ENCODE measurements at regions not wholly inside any gene's neighbourhood (a gene's known extent, or its start where the extent isn't known, plus 50 kb on each side); places are given as distances from the start of the nearest gene placed in this dataset.

DNA sequence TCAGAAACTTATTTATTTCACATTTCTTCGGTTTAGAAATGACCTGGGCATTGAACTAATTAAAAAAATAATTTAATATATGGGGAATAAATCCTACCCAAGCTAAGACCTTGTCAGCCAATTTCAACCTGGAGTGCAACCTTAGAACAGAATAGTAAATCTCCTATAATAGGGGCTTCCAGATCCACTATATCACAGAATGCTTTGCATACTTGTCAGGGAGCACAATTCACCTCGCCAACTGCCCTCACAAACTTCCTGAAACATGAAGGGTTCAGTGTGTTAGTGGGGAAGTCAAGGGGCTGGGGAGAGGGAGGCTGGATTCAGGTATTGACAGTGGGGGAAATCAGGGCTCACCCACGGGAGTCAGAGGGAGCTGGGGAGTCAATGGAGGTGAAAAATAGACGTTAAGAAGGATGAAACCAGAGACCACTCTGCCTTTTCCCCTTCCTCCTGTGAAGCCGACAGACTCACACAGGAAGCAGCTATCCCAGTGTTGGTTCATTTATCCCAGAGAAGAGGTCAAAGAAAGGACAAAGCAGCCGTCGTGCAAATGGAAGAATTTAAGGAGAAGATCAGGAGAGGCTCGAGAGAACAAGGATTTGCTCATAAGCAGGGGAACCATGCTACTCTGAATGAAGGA, 453.3 kb downstream of the NUF2 start:
- Histone ChIP-seq H3K9me3 (ENCODE audit: control insufficient read depth, insufficient read depth, low read depth, low read length) (no peaks in the 10 kb centered on the region), H3K36me3 (ENCODE audit: control insufficient read depth in 2 of 2, insufficient read depth in 1 of 2, low read length in 2 of 2) (no peaks in the 10 kb centered on the region), H3K4me1 (ENCODE audit: control insufficient read depth, insufficient read depth, low read length) (no peaks in the 10 kb centered on the region), H3K4me3 (ENCODE audit: low read depth, low read length) (no peak overlapping the region), H3K27ac (ENCODE audit: extremely low read depth, low read depth, low read length) (no peak overlapping the region)
- TF ChIP-seq, protein P1, sequence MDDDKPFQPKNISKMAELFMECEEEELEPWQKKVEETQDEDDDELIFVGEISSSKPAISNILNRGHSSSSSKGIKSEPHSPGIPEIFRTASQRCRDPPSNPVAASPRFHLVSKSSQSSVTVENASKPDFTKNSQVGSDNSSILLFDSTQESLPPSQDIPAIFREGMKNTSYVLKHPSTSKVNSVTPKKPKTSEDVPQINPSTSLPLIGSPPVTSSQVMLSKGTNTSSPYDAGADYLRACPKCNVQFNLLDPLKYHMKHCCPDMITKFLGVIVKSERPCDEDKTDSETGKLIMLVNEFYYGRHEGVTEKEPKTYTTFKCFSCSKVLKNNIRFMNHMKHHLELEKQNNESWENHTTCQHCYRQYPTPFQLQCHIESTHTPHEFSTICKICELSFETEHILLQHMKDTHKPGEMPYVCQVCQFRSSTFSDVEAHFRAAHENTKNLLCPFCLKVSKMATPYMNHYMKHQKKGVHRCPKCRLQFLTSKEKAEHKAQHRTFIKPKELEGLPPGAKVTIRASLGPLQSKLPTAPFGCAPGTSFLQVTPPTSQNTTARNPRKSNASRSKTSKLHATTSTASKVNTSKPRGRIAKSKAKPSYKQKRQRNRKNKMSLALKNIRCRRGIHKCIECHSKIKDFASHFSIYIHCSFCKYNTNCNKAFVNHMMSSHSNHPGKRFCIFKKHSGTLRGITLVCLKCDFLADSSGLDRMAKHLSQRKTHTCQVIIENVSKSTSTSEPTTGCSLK (tag by site-specific recombination; IDR thresholded peaks at IDR 0.05): no peak
- TF ChIP-seq ZNF426 (tag by site-specific recombination; IDR thresholded peaks at IDR 0.05) (no peak), ZNF354C (tag by site-specific recombination; IDR thresholded peaks at IDR 0.05; ENCODE audit: borderline replicate concordance, low read depth) (no peak)
- TF ChIP-seq, protein P2, sequence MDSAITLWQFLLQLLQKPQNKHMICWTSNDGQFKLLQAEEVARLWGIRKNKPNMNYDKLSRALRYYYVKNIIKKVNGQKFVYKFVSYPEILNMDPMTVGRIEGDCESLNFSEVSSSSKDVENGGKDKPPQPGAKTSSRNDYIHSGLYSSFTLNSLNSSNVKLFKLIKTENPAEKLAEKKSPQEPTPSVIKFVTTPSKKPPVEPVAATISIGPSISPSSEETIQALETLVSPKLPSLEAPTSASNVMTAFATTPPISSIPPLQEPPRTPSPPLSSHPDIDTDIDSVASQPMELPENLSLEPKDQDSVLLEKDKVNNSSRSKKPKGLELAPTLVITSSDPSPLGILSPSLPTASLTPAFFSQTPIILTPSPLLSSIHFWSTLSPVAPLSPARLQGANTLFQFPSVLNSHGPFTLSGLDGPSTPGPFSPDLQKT (IDR thresholded peaks at IDR 0.05; ENCODE audit: borderline replicate concordance, low read depth, low read length): no peak
- TF ChIP-seq, protein P3, sequence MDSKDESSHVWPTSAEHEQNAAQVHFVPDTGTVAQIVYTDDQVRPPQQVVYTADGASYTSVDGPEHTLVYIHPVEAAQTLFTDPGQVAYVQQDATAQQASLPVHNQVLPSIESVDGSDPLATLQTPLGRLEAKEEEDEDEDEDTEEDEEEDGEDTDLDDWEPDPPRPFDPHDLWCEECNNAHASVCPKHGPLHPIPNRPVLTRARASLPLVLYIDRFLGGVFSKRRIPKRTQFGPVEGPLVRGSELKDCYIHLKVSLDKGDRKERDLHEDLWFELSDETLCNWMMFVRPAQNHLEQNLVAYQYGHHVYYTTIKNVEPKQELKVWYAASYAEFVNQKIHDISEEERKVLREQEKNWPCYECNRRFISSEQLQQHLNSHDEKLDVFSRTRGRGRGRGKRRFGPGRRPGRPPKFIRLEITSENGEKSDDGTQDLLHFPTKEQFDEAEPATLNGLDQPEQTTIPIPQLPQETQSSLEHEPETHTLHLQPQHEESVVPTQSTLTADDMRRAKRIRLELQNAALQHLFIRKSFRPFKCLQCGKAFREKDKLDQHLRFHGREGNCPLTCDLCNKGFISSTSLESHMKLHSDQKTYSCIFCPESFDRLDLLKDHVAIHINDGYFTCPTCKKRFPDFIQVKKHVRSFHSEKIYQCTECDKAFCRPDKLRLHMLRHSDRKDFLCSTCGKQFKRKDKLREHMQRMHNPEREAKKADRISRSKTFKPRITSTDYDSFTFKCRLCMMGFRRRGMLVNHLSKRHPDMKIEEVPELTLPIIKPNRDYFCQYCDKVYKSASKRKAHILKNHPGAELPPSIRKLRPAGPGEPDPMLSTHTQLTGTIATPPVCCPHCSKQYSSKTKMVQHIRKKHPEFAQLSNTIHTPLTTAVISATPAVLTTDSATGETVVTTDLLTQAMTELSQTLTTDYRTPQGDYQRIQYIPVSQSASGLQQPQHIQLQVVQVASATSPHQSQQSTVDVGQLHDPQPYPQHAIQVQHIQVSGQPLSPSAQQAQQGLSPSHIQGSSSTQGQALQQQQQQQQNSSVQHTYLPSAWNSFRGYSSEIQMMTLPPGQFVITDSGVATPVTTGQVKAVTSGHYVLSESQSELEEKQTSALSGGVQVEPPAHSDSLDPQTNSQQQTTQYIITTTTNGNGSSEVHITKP (tag by site-specific recombination; IDR thresholded peaks at IDR 0.05): no peak
- POLR2A ChIA-PET: no interaction called here
- CTCF ChIA-PET: no interaction called here

DNA sequence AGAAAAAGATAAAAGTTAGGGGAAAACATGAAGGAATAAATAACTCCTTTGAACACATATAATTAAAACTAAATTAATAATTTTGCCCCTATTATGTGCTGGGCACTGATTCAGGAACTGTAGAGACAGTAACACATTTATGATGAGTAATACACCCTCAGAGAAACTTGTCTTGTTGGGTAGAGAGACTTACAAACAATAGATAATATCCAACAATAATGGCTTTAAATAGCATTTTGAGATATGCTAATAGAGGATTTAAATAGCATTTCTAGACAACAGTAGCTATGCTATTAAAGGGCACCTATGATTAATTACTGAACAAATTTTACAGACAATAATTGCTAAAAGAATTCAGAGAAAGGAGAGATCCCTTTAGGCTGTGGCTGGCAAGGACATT, 455.5 kb downstream of the NUF2 start:
- ChIA-PET POLR2A (no interaction called here), CTCF (no interaction called here)
- H3K4me3 ChIP-seq (ENCODE audit: low read depth, low read length): no peak overlapping the region
- H3K36me3 ChIP-seq (ENCODE audit: control insufficient read depth in 2 of 2, insufficient read depth in 1 of 2, low read length in 2 of 2): no peaks in the 10 kb centered on the region
- H3K27ac ChIP-seq (ENCODE audit: extremely low read depth, low read depth, low read length): no peak overlapping the region
- H3K4me1 ChIP-seq (ENCODE audit: control insufficient read depth, insufficient read depth, low read length): no peaks in the 10 kb centered on the region
- no peaks in the 10 kb centered on the region for H3K9me3 ChIP-seq (ENCODE audit: control insufficient read depth, insufficient read depth, low read depth, low read length)
- TF ChIP-seq, protein P4, sequence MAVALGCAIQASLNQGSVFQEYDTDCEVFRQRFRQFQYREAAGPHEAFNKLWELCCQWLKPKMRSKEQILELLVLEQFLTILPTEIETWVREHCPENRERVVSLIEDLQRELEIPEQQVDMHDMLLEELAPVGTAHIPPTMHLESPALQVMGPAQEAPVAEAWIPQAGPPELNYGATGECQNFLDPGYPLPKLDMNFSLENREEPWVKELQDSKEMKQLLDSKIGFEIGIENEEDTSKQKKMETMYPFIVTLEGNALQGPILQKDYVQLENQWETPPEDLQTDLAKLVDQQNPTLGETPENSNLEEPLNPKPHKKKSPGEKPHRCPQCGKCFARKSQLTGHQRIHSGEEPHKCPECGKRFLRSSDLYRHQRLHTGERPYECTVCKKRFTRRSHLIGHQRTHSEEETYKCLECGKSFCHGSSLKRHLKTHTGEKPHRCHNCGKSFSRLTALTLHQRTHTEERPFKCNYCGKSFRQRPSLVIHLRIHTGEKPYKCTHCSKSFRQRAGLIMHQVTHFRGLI (tag by site-specific recombination; IDR thresholded peaks at IDR 0.05): no peak
- TF ChIP-seq MYNN (tag by site-specific recombination; IDR thresholded peaks at IDR 0.05; ENCODE audit: borderline replicate concordance) (no peak), SCRT2 (tag by site-specific recombination; IDR thresholded peaks at IDR 0.05) (no peak), ZNF629 (tag by site-specific recombination; IDR thresholded peaks at IDR 0.05) (no peak), ZNF169 (tag by site-specific recombination; IDR thresholded peaks at IDR 0.05) (no peak), ZNF394 (tag by site-specific recombination; IDR thresholded peaks at IDR 0.05; ENCODE audit: borderline replicate concordance) (no peak), GLI4 (tag by site-specific recombination; IDR thresholded peaks at IDR 0.05) (no peak), SCRT1 (tag by site-specific recombination; IDR thresholded peaks at IDR 0.05; ENCODE audit: borderline replicate concordance) (no peak), ZNF302 (tag by site-specific recombination; IDR thresholded peaks at IDR 0.05; ENCODE audit: low read depth) (no peak), ZNF600 (tag by site-specific recombination; IDR thresholded peaks at IDR 0.05) (no peak), ZNF132 (tag by site-specific recombination; IDR thresholded peaks at IDR 0.05; ENCODE audit: borderline replicate concordance) (no peak)
- TF ChIP-seq, protein P5, sequence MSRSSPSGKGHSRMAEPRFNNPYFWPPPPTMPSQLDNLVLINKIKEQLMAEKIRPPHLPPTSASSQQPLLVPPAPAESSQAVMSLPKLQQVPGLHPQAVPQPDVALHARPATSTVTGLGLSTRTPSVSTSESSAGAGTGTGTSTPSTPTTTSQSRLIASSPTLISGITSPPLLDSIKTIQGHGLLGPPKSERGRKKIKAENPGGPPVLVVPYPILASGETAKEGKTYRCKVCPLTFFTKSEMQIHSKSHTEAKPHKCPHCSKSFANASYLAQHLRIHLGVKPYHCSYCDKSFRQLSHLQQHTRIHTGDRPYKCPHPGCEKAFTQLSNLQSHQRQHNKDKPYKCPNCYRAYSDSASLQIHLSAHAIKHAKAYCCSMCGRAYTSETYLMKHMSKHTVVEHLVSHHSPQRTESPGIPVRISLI (tag by site-specific recombination; IDR thresholded peaks at IDR 0.05): no peak

All from HEK293 (cell line).